CD4-positive, alpha-beta T cell treated with Interleukin-17A for 1 hour (primary cell): ENCODE measurements at regions not wholly inside any gene's neighbourhood (a gene's known extent, or its start where the extent isn't known, plus 50 kb on each side); places are given as distances from the start of the nearest gene placed in this dataset.

ENCODE experiments used
- DNase-seq: peaks from one replicate; pipeline ENCODE4 v3.0.0-alpha.2; 2020

DNA sequence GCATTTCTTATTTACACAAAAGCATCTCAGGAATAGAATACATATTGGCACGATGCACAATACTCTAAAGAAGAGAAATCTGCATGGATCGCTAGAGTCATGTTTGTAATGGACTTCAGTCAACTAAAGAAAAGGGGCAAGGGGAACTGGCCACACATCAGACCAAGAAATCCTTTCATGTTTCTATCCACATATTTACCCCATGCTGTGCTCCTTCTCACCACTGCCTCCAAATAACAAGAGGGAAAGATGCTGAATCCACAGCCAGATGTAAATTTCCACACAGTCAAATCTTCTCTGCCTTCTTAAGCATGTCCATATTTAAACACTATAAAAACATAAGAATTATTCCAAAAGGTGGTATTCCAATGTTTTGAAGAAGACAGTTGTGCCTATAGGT is 67.6 kb downstream of the COX18 start:
- DNase-seq = no peak

DNA sequence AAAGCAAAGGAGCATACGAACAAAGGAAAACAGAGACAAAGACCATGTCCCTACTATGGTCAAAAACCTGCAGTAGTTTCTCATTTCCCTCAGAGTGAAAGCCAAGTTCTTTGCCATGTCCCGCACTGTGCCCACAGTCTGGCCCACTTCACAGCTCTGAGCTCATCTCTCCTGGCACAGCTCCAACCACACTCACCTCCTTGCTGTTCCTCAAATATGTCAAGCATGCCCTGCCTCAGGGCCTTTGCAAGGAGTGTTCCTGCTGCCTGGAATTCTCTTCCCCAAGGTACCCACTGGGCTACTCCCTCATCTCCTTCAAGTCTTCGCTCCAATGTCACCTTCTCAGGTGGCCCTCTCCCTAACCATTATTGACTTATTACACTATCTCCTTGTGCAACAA is 72.1 kb downstream of the COX18 start:
- DNase-seq = no peak

DNA sequence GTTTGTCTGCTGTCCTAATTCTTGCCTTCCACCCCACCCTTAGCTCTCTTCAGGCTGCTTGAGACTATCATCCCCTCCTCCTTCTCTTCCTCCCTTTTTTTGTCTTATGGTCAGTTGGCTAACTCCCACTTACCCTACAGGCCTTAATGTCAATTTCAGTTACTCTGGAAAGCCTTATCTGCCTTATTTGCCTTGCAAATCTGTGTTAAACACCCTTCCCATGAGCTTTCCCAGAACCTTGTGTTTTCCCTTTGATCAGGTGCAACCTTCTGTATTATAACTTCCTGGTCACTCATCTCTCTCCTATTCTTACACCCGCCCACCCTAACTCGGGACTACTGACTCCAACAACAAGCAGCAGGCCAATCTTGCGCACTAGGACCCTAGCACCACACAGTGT is 74.8 kb downstream of the COX18 start:
- no peak for DNase-seq

DNA sequence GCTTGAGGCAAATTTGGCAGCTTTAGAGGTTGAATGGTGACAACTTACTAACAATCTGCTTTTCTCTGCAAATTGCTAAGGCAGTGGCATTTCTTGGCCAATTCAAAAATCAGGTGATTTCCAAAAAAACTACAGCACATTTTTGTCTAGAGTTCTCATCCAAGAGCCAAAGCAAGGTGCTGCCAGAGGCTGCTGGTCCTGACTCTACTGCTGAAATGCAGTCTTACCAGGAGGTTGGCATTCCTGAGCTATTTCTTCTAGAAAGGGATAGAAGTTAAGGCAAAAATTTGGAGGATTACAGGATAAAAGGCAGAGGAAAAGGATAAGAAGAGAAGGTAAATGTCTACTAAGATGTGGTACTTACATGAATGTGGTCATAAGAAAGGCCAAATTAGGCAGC is 75.6 kb downstream of the COX18 start:
- no peak for DNase-seq

DNA sequence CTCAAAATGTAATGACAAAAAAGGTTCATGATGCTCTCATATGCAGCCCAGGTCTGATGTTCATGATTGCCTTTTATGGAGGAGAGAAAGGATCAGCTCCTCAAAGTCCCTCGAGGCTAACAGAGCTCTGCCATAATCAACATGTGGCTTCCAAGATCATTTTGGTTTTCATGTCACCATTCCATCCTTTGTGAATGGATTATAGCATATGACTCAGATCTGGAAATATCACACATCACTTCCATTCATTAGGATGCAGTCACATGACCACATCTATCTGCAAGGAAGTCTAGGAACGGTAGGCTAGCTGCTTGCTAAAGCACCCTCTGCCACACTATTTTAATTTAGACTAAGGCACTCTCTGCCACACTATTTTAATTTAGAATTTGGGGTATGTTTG is 77.6 kb downstream of the COX18 start:
- no peak for DNase-seq

DNA sequence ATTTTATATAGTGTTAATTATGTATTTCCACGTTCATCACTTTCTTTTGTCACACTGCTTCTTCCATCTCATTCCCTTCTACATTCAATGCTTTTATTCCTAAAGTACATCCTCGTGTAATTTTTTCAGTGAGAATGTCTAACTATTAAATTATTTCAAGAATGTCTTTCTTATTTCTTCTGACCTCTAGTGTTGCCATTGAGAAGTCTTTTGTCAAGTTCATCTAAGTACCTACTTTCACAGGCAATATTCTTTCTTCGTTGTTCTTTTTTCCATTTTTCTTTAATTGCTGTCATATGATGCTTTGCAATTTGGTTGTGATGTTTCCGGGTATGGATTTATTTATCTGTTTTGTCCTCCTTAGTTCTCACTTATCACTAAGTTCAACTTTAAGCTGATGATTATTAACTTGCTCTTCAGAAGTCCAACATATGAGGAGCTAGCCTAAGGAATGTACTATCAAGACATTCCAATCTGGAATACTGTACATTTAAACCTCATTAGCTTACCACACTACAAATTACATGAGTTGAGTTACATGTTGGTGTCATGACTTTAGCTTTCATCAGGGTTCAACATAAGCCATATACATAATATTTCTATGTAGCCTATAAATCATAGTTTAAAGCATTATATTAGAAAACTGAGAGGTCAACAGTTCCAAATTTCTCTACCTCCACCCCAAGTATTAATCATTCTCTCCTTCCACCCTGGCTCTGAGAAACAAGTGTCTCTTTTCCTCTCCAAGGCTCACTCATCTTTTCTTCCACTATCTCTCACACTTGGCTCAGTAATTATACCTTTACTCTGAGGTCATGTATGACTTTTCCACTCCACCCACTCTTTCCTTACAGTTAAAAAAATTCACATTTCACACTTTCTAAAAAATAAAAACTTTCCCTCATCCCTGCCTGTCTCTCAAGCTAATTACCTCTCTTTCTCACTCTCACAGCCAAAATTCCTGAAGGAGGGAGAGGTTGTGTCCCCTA is 81.5 kb downstream of the COX18 start:
- DNase-seq = no peak

GRCh38 chr4:72984351-72984750 is 85.2 kb downstream of the COX18 start:
- no peak for DNase-seq

GRCh38 chr4:72983709-72984108 is 85.8 kb downstream of the COX18 start:
- DNase-seq = no peak

- no peak for DNase-seq
These were observed 91.5 kb downstream of the COX18 start for GRCh38 chr4:72977936-72978485.

DNA sequence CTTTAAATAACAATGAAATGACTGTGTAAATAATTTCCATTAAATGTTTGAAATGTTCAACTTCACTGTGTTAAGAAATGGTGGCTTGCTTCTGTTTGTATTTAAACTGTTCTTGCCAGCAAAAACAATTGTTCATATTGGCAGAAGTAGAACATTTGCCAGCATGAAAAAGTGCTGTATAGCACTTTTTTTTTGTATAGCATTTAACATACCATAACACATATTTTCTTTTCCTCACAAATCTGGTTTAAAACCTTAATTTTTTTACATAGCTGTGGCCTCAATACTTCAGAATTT is 94.1 kb downstream of the COX18 start:
- DNase-seq = no peak

GRCh38 chr4:72974694-72975487 is 94.6 kb downstream of the COX18 start:
- no peak for DNase-seq

DNA sequence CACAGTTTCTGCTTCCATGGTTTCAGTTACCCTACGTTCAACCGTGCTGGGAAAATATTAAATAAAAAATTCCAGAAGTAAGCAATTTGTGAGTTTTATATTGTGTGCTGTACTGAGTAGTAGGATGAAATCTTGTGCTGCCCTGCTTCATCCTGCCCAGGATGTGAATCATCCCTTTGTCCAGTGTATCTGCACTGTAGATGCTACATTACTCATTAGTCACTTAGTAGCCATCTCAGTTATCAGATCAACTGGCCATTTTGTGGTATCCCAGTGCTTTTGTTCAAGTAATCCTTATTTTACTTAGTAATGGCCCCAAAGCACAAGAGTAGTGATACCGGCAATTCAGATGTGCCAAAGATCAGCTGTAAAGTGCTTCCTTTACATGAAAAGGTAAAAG is 97.9 kb downstream of the COX18 start:
- DNase-seq = no peak

- no peak for DNase-seq
These were observed 98.8 kb downstream of the COX18 start for GRCh38 chr4:72970756-72971155.

DNA sequence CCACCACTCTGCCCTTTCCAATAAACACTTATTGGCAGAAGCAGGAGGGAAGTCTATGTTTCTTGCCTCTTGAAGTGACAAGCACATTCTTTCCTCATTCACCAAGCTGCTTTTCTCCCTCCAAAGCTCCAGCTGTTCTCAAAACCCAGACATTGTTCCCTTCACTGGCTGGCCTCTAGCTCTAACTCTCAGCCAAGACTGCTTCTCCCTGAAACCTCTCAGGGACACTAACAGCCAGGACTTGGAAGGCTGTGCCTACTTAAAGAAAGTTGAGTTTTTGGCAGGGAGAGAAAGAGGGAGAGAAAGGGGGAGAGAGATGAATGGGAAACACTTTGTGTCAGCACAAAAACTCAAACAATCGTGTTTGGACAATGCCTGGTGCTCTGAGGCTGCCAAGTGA is 99.5 kb downstream of the COX18 start:
- no peak for DNase-seq

DNA sequence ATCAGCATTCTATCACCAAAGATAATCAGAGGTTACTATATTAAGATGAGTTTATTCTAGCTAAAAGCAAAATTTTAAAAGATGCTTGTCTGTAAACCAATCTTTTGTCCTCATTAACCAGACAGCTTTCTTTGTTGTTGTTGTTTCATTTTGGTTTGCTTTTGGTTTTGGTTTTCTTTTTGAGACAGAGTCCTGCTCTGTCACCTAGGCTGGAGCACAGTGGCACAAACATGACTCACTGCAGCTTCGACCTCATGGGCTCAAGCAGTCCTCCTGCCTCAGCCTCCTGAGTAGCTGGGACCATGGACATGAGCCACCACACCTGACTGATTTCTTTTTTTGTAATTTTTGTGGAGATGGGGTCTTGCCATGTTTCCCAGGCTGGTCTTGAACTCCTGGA is 102.9 kb downstream of the COX18 start:
- DNase-seq = no peak

GRCh38 chr4:72959411-72959810 is 110.1 kb downstream of the COX18 start:
- no peak for DNase-seq

DNA sequence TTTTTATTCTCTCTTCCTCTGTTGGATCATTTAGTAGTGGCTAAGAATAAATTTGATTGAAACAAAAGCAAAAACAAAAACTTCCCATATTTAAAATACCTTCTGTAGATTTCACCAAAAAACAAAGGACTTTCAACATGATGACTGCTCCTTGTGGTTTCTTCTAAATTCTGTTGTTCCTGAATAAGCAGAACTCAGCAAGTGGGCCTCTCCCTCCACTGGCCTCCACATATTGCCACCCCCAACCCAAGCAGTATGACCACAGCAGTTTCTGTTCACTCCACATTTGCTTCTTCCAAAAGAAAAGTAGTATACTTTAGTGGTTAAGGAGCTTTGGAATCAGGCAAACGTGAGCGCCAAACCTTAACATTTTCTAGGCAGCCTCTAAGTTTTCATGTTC is 114.7 kb downstream of the COX18 start:
- no peak for DNase-seq

DNA sequence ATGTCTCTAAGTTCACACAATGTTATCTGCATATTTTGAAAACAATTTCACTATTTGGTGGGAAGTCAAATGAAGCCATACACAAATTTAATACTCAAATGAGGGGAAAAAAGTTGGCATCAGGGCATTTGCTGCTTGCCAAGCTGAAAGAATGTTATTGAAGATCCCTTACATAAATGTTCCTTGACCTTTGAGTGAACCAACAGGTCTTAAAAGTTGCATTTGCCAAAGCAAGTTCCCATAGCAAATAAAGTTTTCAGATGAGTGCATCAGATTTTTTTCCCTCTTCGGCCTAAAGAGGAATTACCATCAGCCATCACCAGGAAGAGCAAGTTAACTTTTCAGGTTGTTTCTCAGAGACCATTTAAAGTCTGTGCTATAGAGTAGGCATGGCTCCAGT is 115.9 kb downstream of the COX18 start:
- DNase-seq = no peak

DNA sequence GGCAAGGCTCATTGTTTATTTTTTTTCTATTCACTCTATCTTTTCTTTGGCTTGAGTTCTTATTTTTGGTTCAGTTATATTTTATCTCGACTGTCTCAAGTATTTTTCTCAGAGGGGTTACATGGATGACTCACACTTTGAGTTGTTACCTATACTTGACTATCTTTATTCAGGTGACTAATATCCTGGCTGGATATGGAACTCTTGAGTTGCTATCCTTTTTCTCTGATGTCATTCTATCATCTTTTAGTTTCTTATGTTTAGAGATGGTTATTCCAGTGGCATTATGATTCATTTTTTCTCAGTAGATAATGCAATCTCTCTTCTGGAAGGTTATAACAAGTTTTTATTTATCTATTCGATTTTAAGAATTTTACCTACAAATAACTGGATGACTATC is 117.9 kb downstream of the COX18 start:
- no peak for DNase-seq

GRCh38 chr4:72951147-72951546 is 118.4 kb downstream of the COX18 start:
- no peak for DNase-seq

DNA sequence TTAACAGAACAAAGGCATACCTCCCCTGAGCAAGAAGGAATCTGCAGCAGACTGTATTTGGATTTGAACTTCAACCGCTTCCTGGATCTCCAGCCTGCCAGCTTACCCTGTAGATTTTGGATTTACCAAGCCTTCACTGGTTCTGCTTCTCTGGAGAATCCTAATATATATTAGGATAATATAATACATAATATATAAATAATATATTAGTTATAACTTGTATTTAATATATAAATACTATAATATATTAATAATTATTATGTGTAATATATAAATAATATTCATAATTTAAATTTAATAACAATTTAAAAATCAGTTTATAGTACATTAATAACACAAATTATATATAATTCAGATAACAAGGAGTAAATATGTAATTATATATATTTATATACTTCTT is 121.4 kb downstream of the COX18 start:
- DNase-seq = no peak

- DNase-seq = no peak
These were observed 123.7 kb downstream of the COX18 start for GRCh38 chr4:72945719-72946336.

GRCh38 chr4:72942565-72942964 is 127.0 kb downstream of the COX18 start:
- DNase-seq = no peak

- DNase-seq = no peak
These were observed 131.0 kb downstream of the COX18 start for GRCh38 chr4:72938516-72938915.
